ENCODE measurements at regions not wholly inside any gene's neighbourhood (a gene's known extent, or its start where the extent isn't known, plus 50 kb on each side); places are given as distances from the start of the nearest gene placed in this dataset.

DNA sequence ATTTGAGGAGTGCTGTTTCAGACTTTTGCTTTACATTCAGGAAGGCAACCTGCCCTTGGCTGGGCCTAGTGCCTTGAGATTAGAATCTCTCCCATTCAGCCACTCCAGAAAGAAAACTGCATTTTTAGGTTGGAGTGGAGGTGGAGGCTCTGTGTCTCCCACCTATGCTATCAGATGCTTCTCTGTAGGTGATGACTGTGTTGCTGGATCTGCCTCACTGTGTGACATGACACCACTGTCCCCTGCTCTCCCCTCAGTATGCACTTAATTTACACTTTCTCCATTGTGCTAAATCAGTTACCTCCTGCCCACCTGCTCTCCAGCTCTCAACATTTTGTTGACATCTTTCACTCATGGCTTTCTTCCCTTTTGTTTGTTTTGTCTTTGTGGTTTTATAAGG is 265.8 kb downstream of the TENT4A start:
- DNase-seq (ENCODE audit: low read depth, low spot score) = no peak
- H3K4me3 ChIP-seq (ENCODE audit: low read depth, low read length) = no peak overlapping the region
- CTCF ChIA-PET = no interaction called here
- no peak for TF ChIP-seq CTCF (IDR thresholded peaks at IDR 0.05; ENCODE audit: low read depth, low read length)
- POLR2A ChIA-PET = no interaction called here
- no peak overlapping the region for H3K27ac ChIP-seq (ENCODE audit: low read depth, low read length)
- H3K9me3 ChIP-seq (ENCODE audit: control insufficient read depth, insufficient read depth, low read length) = peaks cover 31% of the 10 kb centered on the region
- no peaks in the 10 kb centered on the region for H3K27me3 ChIP-seq (ENCODE audit: control insufficient read depth, insufficient read depth, low read length)

DNA sequence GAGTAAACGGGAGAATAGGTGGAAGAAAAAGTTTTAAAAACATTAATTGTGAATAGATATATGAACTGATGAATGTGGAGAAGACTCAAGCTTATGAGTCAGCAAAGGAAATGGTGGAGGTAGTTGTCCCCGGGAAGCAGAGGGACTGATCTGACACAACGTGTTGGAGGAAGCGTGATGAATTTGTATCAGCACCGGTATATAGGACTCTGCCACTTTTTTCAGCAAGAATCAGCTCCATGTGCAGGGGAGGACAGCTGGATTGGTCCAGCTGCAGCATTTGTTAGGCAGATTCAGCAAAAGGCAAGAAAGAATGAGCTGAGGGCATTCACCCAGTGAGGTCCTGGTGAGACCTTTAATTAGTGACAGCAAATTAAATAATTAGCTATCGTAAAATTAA is 276.0 kb downstream of the TENT4A start:
- Histone ChIP-seq H3K4me3 (ENCODE audit: low read depth, low read length) (no peak overlapping the region), H3K27me3 (ENCODE audit: control insufficient read depth, insufficient read depth, low read length) (no peaks in the 10 kb centered on the region), H3K9me3 (ENCODE audit: control insufficient read depth, insufficient read depth, low read length) (peaks cover 11% of the 10 kb centered on the region), H3K27ac (ENCODE audit: low read depth, low read length) (no peak overlapping the region)
- no peak for DNase-seq (ENCODE audit: low read depth, low spot score)
- ChIA-PET CTCF (no interaction called here), POLR2A (no interaction called here)
- no peak for TF ChIP-seq CTCF (IDR thresholded peaks at IDR 0.05; ENCODE audit: low read depth, low read length)

GRCh38 chr5:6994097-6994496 is 280.9 kb downstream of the TENT4A start:
- Histone ChIP-seq H3K4me3 (ENCODE audit: low read depth, low read length) (no peak overlapping the region), H3K9me3 (ENCODE audit: control insufficient read depth, insufficient read depth, low read length) (peaks cover 8% of the 10 kb centered on the region), H3K27me3 (ENCODE audit: control insufficient read depth, insufficient read depth, low read length) (no peaks in the 10 kb centered on the region), H3K27ac (ENCODE audit: low read depth, low read length) (no peak overlapping the region)
- DNase-seq (ENCODE audit: low read depth, low spot score) = no peak
- POLR2A ChIA-PET = no interaction called here
- TF ChIP-seq CTCF (IDR thresholded peaks at IDR 0.05; ENCODE audit: low read depth, low read length) = no peak
- CTCF ChIA-PET = no interaction called here

GRCh38 chr5:6995115-6995514 is 281.9 kb downstream of the TENT4A start:
- ChIA-PET CTCF (no interaction called here), POLR2A (no interaction called here)
- no peak overlapping the region for H3K4me3 ChIP-seq (ENCODE audit: low read depth, low read length)
- no peaks in the 10 kb centered on the region for H3K27me3 ChIP-seq (ENCODE audit: control insufficient read depth, insufficient read depth, low read length)
- no peak for DNase-seq (ENCODE audit: low read depth, low spot score)
- no peak for TF ChIP-seq CTCF (IDR thresholded peaks at IDR 0.05; ENCODE audit: low read depth, low read length)
- peaks cover 8% of the 10 kb centered on the region for H3K9me3 ChIP-seq (ENCODE audit: control insufficient read depth, insufficient read depth, low read length)
- no peak overlapping the region for H3K27ac ChIP-seq (ENCODE audit: low read depth, low read length)

GRCh38 chr5:7000310-7000709 is 287.1 kb downstream of the TENT4A start:
- no peak for DNase-seq (ENCODE audit: low read depth, low spot score)
- peaks cover 13% of the 10 kb centered on the region for H3K9me3 ChIP-seq (ENCODE audit: control insufficient read depth, insufficient read depth, low read length)
- H3K27ac ChIP-seq (ENCODE audit: low read depth, low read length) = no peak overlapping the region
- no peaks in the 10 kb centered on the region for H3K27me3 ChIP-seq (ENCODE audit: control insufficient read depth, insufficient read depth, low read length)
- no peak for TF ChIP-seq CTCF (IDR thresholded peaks at IDR 0.05; ENCODE audit: low read depth, low read length)
- POLR2A ChIA-PET = no interaction called here
- CTCF ChIA-PET = no interaction called here
- H3K4me3 ChIP-seq (ENCODE audit: low read depth, low read length) = no peak overlapping the region

All from AG04450 (cell line).